HG02970 (cell line): ENCODE measurements at regions not wholly inside any gene's neighbourhood (a gene's known extent, or its start where the extent isn't known, plus 50 kb on each side); places are given as distances from the start of the nearest gene placed in this dataset.
"Not testable (repeated sequence)": the region's sequence is repeated elsewhere in the genome, so short reads cannot be mapped to it uniquely, and the experiment has no call there.

Source experiments
- ATAC-seq: cut with Tn5 transposase; IDR thresholded peaks from one replicate; pipeline ENCODE4 v1.9.1; 2021; ENCODE audit warnings: mild to moderate bottlenecking, moderate library complexity, moderate number of reproducible peaks; ENCODE audit not compliant: unreplicated experiment, low FRiP score

GRCh38 chr12:66768293-66768692 is 89.4 kb upstream of the GRIP1 start:
- ATAC-seq = no peak

GRCh38 chr12:66774929-66775328 is 96.1 kb upstream of the GRIP1 start:
- no peak for ATAC-seq

GRCh38 chr12:66775871-66776270 is 97.0 kb upstream of the GRIP1 start:
- no peak for ATAC-seq

GRCh38 chr12:66776974-66777373 is 98.1 kb upstream of the GRIP1 start:
- peak; percentile 85 for ATAC-seq

- no peak for ATAC-seq
These were observed 100.6 kb upstream of the GRIP1 start for GRCh38 chr12:66779466-66779865.

DNA sequence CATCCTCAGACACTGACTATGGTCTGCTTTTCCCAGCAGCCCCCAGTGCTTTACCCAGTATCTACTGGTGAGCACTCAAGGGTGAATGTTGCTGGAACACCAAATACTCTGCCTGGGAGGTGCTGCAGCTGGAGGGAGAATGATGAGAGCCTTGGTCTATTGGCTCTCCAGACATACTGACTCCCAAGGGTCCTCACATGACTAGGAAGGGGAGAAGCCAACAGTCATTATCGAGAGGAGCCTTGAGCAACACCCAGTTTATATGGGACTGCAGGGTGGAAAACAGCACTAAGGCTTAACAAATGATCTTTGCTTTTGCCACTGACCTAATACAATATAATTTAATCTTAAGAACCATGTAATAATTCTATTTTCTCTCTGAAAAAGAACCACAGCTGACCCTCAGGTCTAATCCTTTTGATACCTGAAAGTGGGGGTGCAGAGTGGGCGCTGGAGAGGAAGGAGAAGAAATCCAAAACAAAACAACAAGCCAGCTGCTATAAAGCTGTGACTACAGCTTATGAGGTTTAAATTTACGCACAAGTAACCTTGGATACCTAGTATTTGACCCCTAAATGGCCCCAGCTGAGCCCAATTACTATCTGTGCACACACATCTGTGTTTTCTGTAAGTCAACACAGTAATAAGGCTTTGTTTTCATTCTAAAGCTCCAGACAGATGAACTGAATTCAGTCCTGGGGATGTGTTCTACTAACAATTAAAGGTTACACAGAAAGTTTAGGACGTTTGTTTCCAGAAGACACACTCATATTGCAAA is 107.8 kb upstream of the GRIP1 start:
- no peak for ATAC-seq

DNA sequence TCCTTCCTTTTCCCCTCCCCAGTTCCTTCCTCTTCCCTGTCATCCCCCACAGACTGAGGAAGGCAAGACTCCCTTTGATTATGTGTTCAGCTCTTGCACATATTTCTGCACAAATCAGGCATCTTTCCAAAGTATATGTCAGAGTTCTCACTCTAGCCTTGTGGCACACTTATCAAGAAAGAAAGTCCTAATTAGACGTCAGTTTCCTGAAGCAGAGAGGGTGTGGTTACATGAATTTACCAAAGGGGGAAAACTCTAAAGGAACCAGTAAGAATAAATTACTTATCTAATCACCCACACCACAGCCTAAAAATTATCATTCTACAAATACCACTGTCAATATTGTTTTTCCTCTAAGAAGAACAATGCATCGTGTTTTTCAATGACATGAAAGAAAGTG is 120.7 kb upstream of the GRIP1 start:
- no peak for ATAC-seq

GRCh38 chr12:66800046-66800445 is 121.2 kb upstream of the GRIP1 start:
- ATAC-seq = no peak

DNA sequence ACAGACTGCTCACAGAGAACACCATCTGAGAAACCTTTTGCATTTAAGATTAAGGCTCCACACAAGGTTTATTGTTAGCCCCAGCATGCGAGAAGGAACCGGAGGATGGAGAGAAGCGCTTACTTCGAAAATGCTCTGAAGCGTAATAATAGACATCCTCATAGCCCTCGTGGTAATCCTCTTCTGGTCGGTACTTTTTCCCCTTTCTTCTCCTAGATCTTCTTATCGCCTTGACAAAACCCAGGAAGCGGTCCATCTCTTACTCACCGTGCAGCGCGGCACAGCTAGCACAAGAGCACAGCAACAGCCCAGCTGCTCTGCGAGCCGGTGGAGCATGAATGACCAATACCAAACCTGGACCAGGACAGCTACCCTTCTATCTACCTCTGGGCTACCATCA is 125.1 kb upstream of the GRIP1 start:
- no peak for ATAC-seq

DNA sequence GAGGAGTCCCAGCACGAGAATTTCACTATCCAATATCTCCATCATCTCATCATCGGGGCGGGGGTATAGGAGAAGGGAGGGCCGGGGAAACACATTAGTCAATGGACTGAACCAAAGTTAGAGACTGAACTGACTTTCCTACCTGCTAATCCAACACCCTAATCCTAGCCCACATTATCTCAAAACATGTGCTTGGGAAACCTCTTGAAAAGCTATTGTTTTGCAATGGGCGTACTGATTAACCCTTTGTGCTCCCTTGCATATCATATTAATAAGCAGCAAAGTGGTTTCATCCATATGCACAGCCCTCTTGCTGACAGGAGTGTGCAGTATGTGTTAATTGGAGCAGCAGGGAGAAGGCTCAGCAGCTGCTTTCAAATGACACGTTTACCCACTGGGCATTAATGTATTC is 125.7 kb upstream of the GRIP1 start:
- no peak for ATAC-seq

DNA sequence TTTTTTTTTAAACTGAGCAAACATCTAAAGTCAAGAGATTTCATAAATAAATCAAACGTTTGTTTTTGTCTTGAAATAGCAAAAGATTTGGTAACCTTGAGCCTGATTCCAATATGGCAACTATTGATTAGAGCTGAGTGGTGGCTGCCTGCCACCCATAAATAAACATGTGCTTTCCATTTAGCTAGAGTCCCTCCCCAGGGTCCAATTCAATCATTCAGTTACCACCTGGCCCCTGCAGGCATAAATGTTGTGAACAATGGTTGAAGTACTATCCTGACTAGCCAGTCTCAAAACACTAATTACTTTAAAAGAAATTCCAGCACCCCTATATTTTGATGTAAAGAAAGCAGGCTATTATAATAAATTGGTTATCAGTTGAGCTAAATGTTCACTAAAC is 129.7 kb upstream of the GRIP1 start:
- ATAC-seq = no peak

- ATAC-seq = no peak
These were observed 134.4 kb upstream of the GRIP1 start for GRCh38 chr12:66813137-66813892.

GRCh38 chr12:66819587-66819986 is 140.7 kb upstream of the GRIP1 start:
- ATAC-seq = no peak

DNA sequence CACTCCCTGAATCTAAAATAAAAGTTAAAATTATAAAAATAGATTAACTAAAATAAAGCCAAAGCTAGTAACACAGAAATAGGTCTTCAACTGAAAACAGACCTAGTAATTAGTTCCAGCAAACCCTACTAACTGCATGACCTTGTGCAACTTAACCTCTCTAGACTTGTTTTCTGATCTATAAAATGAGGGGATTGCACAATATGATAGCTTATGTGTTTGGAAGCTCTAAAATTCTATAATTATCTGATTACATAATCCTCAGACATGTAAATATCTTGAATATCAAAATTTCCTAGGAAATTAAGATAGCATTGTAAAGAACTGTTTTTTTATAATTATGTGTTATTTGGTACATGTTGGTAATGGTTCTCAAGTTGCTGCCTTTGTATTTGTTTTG is 144.1 kb upstream of the GRIP1 start:
- no peak for ATAC-seq

DNA sequence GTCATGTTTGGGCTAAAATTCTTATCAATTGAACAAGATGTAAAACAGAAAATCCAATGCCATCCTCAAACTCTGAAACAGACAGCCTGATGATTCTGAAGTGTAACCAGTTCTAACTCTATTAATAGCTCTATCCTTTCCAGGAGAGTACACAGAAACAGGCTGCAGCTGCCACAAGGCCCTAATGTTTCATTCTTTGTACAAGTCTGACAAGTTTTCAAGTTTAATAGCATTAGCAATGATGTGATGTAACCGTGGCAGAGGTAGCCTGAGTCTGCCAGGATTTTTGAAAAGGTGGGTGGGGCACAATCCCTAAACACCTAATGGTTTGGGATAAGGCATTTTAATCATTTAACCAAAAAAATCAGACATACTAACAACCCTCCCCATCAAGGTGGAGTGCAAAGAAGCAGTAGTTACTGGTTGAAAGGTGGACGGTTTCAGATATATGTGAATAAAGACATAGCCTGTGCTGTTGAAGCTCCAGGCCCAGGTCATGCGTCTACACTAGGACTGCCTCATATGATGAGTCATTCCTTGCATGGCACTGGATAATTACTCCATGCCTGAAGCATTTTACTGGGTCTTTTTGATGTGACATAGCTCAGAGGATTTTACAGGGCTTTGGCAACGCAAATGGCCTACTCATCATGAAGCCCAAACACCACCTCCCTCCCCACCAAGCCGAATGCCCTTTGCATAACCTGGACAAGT is 145.1 kb upstream of the GRIP1 start:
- no peak for ATAC-seq

DNA sequence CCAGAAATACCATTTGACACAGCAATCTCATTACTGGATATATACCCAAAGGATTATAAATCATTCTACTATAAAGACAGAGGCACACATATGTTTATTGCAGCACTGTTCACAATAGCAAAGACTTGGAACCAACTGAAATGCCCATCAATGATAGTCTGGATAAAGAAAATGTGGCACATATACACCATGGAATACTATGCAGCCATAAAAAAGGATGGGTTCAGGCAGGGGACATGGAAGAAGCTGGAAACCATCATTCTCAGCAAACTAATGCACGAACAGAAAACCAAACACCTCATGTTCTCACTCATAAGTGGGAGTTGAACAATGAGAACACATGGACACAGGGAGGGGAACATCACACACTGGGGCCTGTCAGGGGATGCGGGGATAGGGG is 147.0 kb upstream of the GRIP1 start:
- ATAC-seq = not testable (repeated sequence)

- ATAC-seq = no peak
These were observed 150.9 kb upstream of the GRIP1 start for GRCh38 chr12:66829660-66830325.

- ATAC-seq = no peak
These were observed 152.6 kb upstream of the GRIP1 start for GRCh38 chr12:66831495-66831894.

DNA sequence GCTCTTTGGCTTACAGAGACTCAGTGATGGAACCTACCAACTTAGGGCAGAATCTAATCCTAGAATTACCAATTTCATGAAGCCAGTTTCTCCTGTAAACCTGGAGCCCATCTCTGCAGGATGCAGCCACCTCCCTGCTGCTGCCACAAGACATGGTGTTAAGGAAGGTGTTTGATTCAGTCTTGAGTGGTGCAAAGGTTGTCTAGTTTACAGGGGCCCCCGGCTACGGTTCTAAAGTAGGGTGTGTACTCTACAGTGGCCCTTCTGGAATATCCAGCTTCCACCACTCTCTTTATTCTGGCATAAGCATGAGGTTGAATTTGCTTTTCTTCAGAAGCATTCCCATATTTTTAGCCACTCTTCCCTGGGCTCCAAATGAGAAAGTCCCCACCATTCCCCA is 154.1 kb upstream of the GRIP1 start:
- ATAC-seq = no peak

DNA sequence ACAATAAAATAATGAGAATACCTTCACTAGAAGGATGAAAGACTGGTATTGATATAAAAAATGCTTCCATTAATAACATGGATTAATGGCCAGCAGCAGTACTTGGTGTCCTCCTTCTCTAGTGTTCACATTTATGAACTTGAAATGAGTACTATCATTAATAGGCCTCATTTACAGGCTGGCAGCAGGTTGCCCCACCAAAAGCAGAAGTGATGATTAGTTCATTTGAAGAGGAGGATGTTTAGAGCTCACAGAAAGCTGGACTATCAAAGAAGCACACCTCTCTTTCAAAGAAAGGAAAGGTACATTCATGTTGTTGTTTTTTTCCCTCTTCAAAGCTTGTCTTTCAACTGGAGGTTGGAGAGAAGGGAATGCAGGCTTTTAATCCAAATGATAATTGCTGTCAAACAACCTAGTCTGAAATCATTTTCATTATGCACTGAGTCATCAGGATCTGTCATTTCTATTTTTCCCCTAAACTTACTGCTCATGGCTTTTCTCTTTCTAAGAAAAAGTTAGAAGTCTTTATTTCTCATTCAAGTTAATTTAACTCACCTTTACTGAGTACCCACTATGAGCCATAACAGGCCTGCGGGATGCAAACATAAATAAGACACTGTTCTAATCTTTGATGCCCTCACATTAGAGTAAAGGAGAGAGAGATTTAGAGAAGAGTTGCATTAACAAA is 157.9 kb upstream of the GRIP1 start:
- no peak for ATAC-seq
